ENCODE measurements at regions not wholly inside any gene's neighbourhood (a gene's known extent, or its start where the extent isn't known, plus 50 kb on each side); places are given as distances from the start of the nearest gene placed in this dataset.
"Not testable (repeated sequence)": the region's sequence is repeated elsewhere in the genome, so short reads cannot be mapped to it uniquely, and the experiment has no call there.

- DNase-seq (ENCODE audit: low spot score): not testable (repeated sequence)
Observed at GRCh38 chr7:113593455-113593854, 325.4 kb downstream of the PPP1R3A start.

- not testable (repeated sequence) for DNase-seq (ENCODE audit: low spot score)
Observed at GRCh38 chr7:113592924-113593323, 325.9 kb downstream of the PPP1R3A start.

- no peak for DNase-seq (ENCODE audit: low spot score)
Observed at GRCh38 chr7:113582471-113582870, 336.3 kb downstream of the PPP1R3A start.

- not testable (repeated sequence) for DNase-seq (ENCODE audit: low spot score)
Observed at GRCh38 chr7:113563257-113563656, 355.6 kb downstream of the PPP1R3A start.

- DNase-seq (ENCODE audit: low spot score): no peak
Observed at GRCh38 chr7:113562801-113563200, 356.0 kb downstream of the PPP1R3A start.

- DNase-seq (ENCODE audit: low spot score): no peak
Observed at GRCh38 chr7:113562242-113562641, 356.6 kb downstream of the PPP1R3A start.

- no peak for DNase-seq (ENCODE audit: low spot score)
Observed at GRCh38 chr7:113561446-113561845, 357.4 kb downstream of the PPP1R3A start.

GRCh38 chr7:113550966-113551365 lies 367.8 kb downstream of the PPP1R3A start:
- no peak for DNase-seq (ENCODE audit: low spot score)

- no peak for DNase-seq (ENCODE audit: low spot score)
Observed at GRCh38 chr7:113548561-113548960, 370.2 kb downstream of the PPP1R3A start.

GRCh38 chr7:113548137-113548536 lies 370.7 kb downstream of the PPP1R3A start:
- DNase-seq (ENCODE audit: low spot score): no peak

GRCh38 chr7:113521468-113521867 lies 397.3 kb downstream of the PPP1R3A start:
- DNase-seq (ENCODE audit: low spot score): no peak

- no peak for DNase-seq (ENCODE audit: low spot score)
Observed at GRCh38 chr7:113519472-113519871, 399.3 kb downstream of the PPP1R3A start.

GRCh38 chr7:113504691-113505090 lies 386.3 kb upstream of the SMIM30 start:
- no peak for DNase-seq (ENCODE audit: low spot score)

GRCh38 chr7:113504142-113504541 lies 385.8 kb upstream of the SMIM30 start:
- no peak for DNase-seq (ENCODE audit: low spot score)

- not testable (repeated sequence) for DNase-seq (ENCODE audit: low spot score)
Observed at GRCh38 chr7:113496586-113496985, 378.2 kb upstream of the SMIM30 start.

- DNase-seq (ENCODE audit: low spot score): not testable (repeated sequence)
Observed at GRCh38 chr7:113494797-113495566, 376.6 kb upstream of the SMIM30 start.

GRCh38 chr7:113491305-113491704 lies 373.0 kb upstream of the SMIM30 start:
- DNase-seq (ENCODE audit: low spot score): no peak

GRCh38 chr7:113487925-113488731 lies 369.8 kb upstream of the SMIM30 start:
- DNase-seq (ENCODE audit: low spot score): no peak

GRCh38 chr7:113486548-113486947 lies 368.2 kb upstream of the SMIM30 start:
- DNase-seq (ENCODE audit: low spot score): no peak

- no peak for DNase-seq (ENCODE audit: low spot score)
Observed at GRCh38 chr7:113483657-113484056, 365.3 kb upstream of the SMIM30 start.

GRCh38 chr7:113480537-113480936 lies 362.2 kb upstream of the SMIM30 start:
- no peak for DNase-seq (ENCODE audit: low spot score)

- no peak for DNase-seq (ENCODE audit: low spot score)
Observed at GRCh38 chr7:113464096-113464855, 345.9 kb upstream of the SMIM30 start.
